Mesenchymal stem cell (in vitro differentiated cells and primary cell): ENCODE measurements at regions not wholly inside any gene's neighbourhood (a gene's known extent, or its start where the extent isn't known, plus 50 kb on each side); places are given as distances from the start of the nearest gene placed in this dataset.

ENCODE experiments used
- DNase-seq: peaks from one replicate; pipeline ENCODE4 v3.0.0-alpha.2; 2013
- H2AFZ ChIP-seq: one replicate; pipeline ENCODE4 v1.6.1; 2013; ENCODE audit warnings: low read depth, mild to moderate bottlenecking, control low read depth, inconsistent platforms, low read length, moderate library complexity
- H2AK5ac ChIP-seq: 2 replicates; pipeline ENCODE4 v1.6.1; 2013; ENCODE audit warnings: low read length, moderate library complexity, mild to moderate bottlenecking, inconsistent platforms; ENCODE audit not compliant: severe bottlenecking
- H2BK120ac ChIP-seq: one replicate; pipeline ENCODE4 v1.6.1; 2013; ENCODE audit warnings: low read depth, mild to moderate bottlenecking, inconsistent platforms, low read length, moderate library complexity
- H2BK12ac ChIP-seq, 2 experiments: one replicate each; pipeline ENCODE4 v1.6.1; 2013; ENCODE audit warnings: inconsistent platforms in 2 of 2, low read length in 2 of 2, mild to moderate bottlenecking in 2 of 2, moderate library complexity in 2 of 2, control low read depth in 1 of 2
- H2BK15ac ChIP-seq: one replicate; pipeline ENCODE4 v1.6.1; 2013; ENCODE audit warnings: mild to moderate bottlenecking, low read depth, inconsistent platforms; ENCODE audit not compliant: poor library complexity, severe bottlenecking
- H2BK5ac ChIP-seq: 2 replicates; pipeline ENCODE4 v1.6.1; 2013; ENCODE audit warnings: low read depth, mild to moderate bottlenecking, low read length, control low read depth, inconsistent platforms; ENCODE audit not compliant: poor library complexity, severe bottlenecking
- H3K14ac ChIP-seq, 2 experiments: one replicate each; pipeline ENCODE4 v1.6.1; 2013; ENCODE audit warnings: inconsistent platforms in 2 of 2, low read length in 2 of 2, control low read depth in 1 of 2, mild to moderate bottlenecking in 1 of 2, moderate library complexity in 1 of 2
- H3K18ac ChIP-seq, 2 experiments: one replicate each; pipeline ENCODE4 v1.6.1; 2013; ENCODE audit warnings: inconsistent platforms in 2 of 2, low read length in 2 of 2, control low read depth in 1 of 2, low read depth in 1 of 2, mild to moderate bottlenecking in 1 of 2
- H3K23ac ChIP-seq, 2 experiments: one replicate each; pipeline ENCODE4 v1.6.1; 2013; ENCODE audit warnings: inconsistent platforms in 2 of 2, low read length in 2 of 2, mild to moderate bottlenecking in 2 of 2, moderate library complexity in 2 of 2, control low read depth in 1 of 2
- H3K27ac ChIP-seq: 2 replicates; pipeline ENCODE4 v1.5.1; 2013; ENCODE audit warnings: mild to moderate bottlenecking, moderate library complexity, low read length, control low read depth, inconsistent platforms; ENCODE audit not compliant: poor library complexity, severe bottlenecking
- H3K27me3 ChIP-seq, 2 experiments: 2 replicates each; pipeline versions ENCODE4 v1.6.1 to v1.7.0; 2013; ENCODE audit warnings: low read length in 2 of 2, mild to moderate bottlenecking in 2 of 2, moderate library complexity in 2 of 2, control low read depth in 1 of 2, inconsistent platforms in 1 of 2; ENCODE audit not compliant: control insufficient read depth in 1 of 2, insufficient read depth in 1 of 2
- H3K36me3 ChIP-seq, 2 experiments: 2 replicates each; pipeline versions ENCODE4 v1.6.1 to v1.7.0; 2013; ENCODE audit warnings: low read length in 2 of 2, control low read depth in 1 of 2, inconsistent platforms in 1 of 2, low read depth in 1 of 2, mild to moderate bottlenecking in 1 of 2; ENCODE audit not compliant: insufficient read depth in 2 of 2, control insufficient read depth in 1 of 2
- H3K4ac ChIP-seq, 2 experiments: one replicate each; pipeline ENCODE4 v1.6.1; 2013; ENCODE audit warnings: inconsistent platforms in 2 of 2, low read length in 2 of 2, mild to moderate bottlenecking in 2 of 2, moderate library complexity in 2 of 2, control low read depth in 1 of 2, low read depth in 1 of 2
- H3K4me1 ChIP-seq: 2 replicates; pipeline ENCODE4 v1.6.1; 2013; ENCODE audit warnings: low read depth, low read length, control low read depth; ENCODE audit not compliant: control insufficient read depth, insufficient read depth
- H3K4me2 ChIP-seq: 2 replicates; pipeline ENCODE4 v1.6.1; 2013; ENCODE audit warnings: low read length, mild to moderate bottlenecking, inconsistent platforms; ENCODE audit not compliant: poor library complexity, severe bottlenecking
- H3K4me3 ChIP-seq, 2 experiments: 2 replicates each; pipeline versions ENCODE4 v1.5.1 to v1.7.0; 2013; ENCODE audit warnings: low read length in 2 of 2, mild to moderate bottlenecking in 2 of 2, control low read depth in 1 of 2, low read depth in 1 of 2; ENCODE audit not compliant: insufficient read depth in 1 of 2
- H3K79me1 ChIP-seq: replicated peaks from 2 replicates; pipeline ENCODE4 v1.6.1; 2013; ENCODE audit warnings: mild to moderate bottlenecking, control low read depth, low read length, inconsistent platforms; ENCODE audit not compliant: poor library complexity, severe bottlenecking
- H3K9ac ChIP-seq: 2 replicates; pipeline ENCODE4 v1.7.0; 2013; ENCODE audit warnings: mild to moderate bottlenecking, low read length, moderate library complexity
- H3K9me3 ChIP-seq: 2 replicates; pipeline ENCODE4 v1.7.0; 2013; ENCODE audit warnings: mild to moderate bottlenecking, low read length; ENCODE audit not compliant: control insufficient read depth
- H4K8ac ChIP-seq: one replicate; pipeline ENCODE4 v1.6.1; 2013; ENCODE audit warnings: inconsistent platforms, mild to moderate bottlenecking, low read length, moderate library complexity
- H4K91ac ChIP-seq: one replicate; pipeline ENCODE4 v1.6.1; 2013; ENCODE audit warnings: mild to moderate bottlenecking, low read length, inconsistent platforms
- WGBS: methylation state at CpG from one replicate; pipeline ENCODE4 v1.1.7; 2013; ENCODE audit warnings: mixed read lengths; 5-methylcytosine and 5-hydroxymethylcytosine counted together

GRCh38 chr4:147064856-147065255, 119.2 kb upstream of the TTC29 start:
- H2BK15ac ChIP-seq = no peak overlapping the region
- no peak overlapping the region for H4K91ac ChIP-seq
- H3K36me3 ChIP-seq = no peaks in the 10 kb centered on the region
- H3K27ac ChIP-seq = no peak overlapping the region
- no peak overlapping the region for H3K14ac ChIP-seq
- H3K4ac ChIP-seq = no peak overlapping the region
- no peak overlapping the region for H3K23ac ChIP-seq
- no peaks in the 10 kb centered on the region for H3K79me1 ChIP-seq
- no peak overlapping the region for H2AFZ ChIP-seq
- no peak overlapping the region for H3K18ac ChIP-seq
- H2BK5ac ChIP-seq = no peak overlapping the region
- no peak overlapping the region for H2BK120ac ChIP-seq
- no peak overlapping the region for H3K4me3 ChIP-seq
- no peak overlapping the region for H4K8ac ChIP-seq
- H2BK12ac ChIP-seq = no peak overlapping the region
- 84% methylated on average over 5 of the region's 5 CpGs for WGBS
- H3K27me3 ChIP-seq = no peaks in the 10 kb centered on the region
- H3K4me2 ChIP-seq = no peak overlapping the region
- no peaks in the 10 kb centered on the region for H3K4me1 ChIP-seq
- peaks cover 6% of the 10 kb centered on the region for H3K9me3 ChIP-seq
- DNase-seq = no peak
- H3K9ac ChIP-seq = no peak overlapping the region
- no peak overlapping the region for H2AK5ac ChIP-seq

GRCh38 chr4:147068564-147068963, 122.9 kb upstream of the TTC29 start:
- Histone ChIP-seq H4K8ac (no peak overlapping the region), H3K18ac (no peak overlapping the region), H3K79me1 (no peaks in the 10 kb centered on the region), H3K9me3 (peaks cover 6% of the 10 kb centered on the region), H2BK120ac (no peak overlapping the region), H4K91ac (no peak overlapping the region), H3K4me3 (no peak overlapping the region), H3K36me3 (no peaks in the 10 kb centered on the region), H3K4ac (no peak overlapping the region), H2AK5ac (no peak overlapping the region), H3K23ac (no peak overlapping the region), H3K27ac (no peak overlapping the region), H2BK12ac (no peak overlapping the region), H2AFZ (no peak overlapping the region), H3K9ac (no peak overlapping the region), H3K27me3 (no peaks in the 10 kb centered on the region), H3K4me2 (no peak overlapping the region), H2BK15ac (no peak overlapping the region), H3K14ac (no peak overlapping the region), H2BK5ac (no peak overlapping the region), H3K4me1 (no peaks in the 10 kb centered on the region)
- DNase-seq = no peak
- WGBS = 92% methylated on average over 2 of the region's 4 CpGs

- Histone ChIP-seq H2BK12ac (no peak overlapping the region), H2AK5ac (no peak overlapping the region), H2BK120ac (no peak overlapping the region), H3K79me1 (no peaks in the 10 kb centered on the region), H3K18ac (no peak overlapping the region), H4K91ac (no peak overlapping the region), H2BK15ac (no peak overlapping the region), H3K27me3 (no peaks in the 10 kb centered on the region), H2BK5ac (no peak overlapping the region), H3K14ac (no peak overlapping the region), H4K8ac (no peak overlapping the region), H3K36me3 (no peaks in the 10 kb centered on the region), H3K4me3 (no peak overlapping the region), H3K4ac (no peak overlapping the region), H3K9ac (no peak overlapping the region), H3K4me2 (no peak overlapping the region), H3K4me1 (no peaks in the 10 kb centered on the region), H3K27ac (no peak overlapping the region), H3K9me3 (peaks cover 5% of the 10 kb centered on the region), H3K23ac (peak overlapping the region in 1 of 2 experiments; percentile 9), H2AFZ (no peak overlapping the region)
- 87% methylated on average over 5 of the region's 6 CpGs for WGBS
- no peak for DNase-seq
Observed at GRCh38 chr4:147071209-147071740, 125.6 kb upstream of the TTC29 start.

GRCh38 chr4:147076179-147076578, 130.5 kb upstream of the TTC29 start:
- Histone ChIP-seq H4K91ac (no peak overlapping the region), H2BK120ac (no peak overlapping the region), H2AFZ (no peak overlapping the region), H3K4ac (no peak overlapping the region), H3K18ac (no peak overlapping the region), H3K9ac (no peak overlapping the region), H3K4me1 (no peaks in the 10 kb centered on the region), H3K4me3 (no peak overlapping the region), H2BK5ac (no peak overlapping the region), H3K14ac (no peak overlapping the region), H3K4me2 (no peak overlapping the region), H3K23ac (no peak overlapping the region), H4K8ac (no peak overlapping the region), H3K36me3 (no peaks in the 10 kb centered on the region), H3K9me3 (no peaks in the 10 kb centered on the region), H2AK5ac (no peak overlapping the region), H3K27ac (no peak overlapping the region), H3K79me1 (no peaks in the 10 kb centered on the region), H2BK15ac (no peak overlapping the region), H2BK12ac (no peak overlapping the region), H3K27me3 (no peaks in the 10 kb centered on the region)
- no CpG with 5 or more reads among the region's 2 CpGs for WGBS
- no peak for DNase-seq
